Right hindlimb (tissue), 1 donor: ENCODE measurements at regions not wholly inside any gene's neighbourhood (a gene's known extent, or its start where the extent isn't known, plus 50 kb on each side); places are given as distances from the start of the nearest gene placed in this dataset.
"Not testable (repeated sequence)": the region's sequence is repeated elsewhere in the genome, so short reads cannot be mapped to it uniquely, and the experiment has no call there.

Experiments used
- DNase-seq: peaks from one replicate; pipeline ENCODE4 v3.0.0-alpha.2; 2018

- no peak for DNase-seq
Measured at GRCh38 chr6:27112974-27113373, 134.5 kb upstream of the PRSS16 start.

GRCh38 chr6:27119329-27119728 is 128.2 kb upstream of the PRSS16 start:
- DNase-seq, result no peak

DNA sequence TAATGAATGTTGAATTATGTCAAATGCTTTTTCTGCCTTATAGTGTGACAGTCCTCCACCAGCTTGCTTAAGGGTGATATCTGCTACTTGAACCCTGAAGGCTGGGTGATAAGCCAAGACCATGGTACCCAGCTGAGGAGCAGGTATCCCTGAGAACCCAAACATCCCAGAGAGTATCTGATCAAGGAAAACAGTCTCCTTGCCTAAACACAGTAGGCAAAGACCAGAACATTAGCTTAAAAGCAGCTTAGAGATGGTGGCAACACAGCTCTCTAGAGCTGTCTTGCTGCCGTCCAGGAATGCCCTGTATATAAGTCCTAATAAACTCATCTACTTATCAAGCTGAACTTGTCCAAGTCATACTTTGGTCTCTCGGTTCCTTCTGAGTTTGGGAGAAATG is 127.7 kb upstream of the PRSS16 start:
- DNase-seq, result no peak

GRCh38 chr6:27121640-27122039 is 125.9 kb upstream of the PRSS16 start:
- DNase-seq, result no peak

GRCh38 chr6:27124252-27124657 is 123.2 kb upstream of the PRSS16 start:
- DNase-seq, result no peak

- no peak for DNase-seq
Measured at GRCh38 chr6:27126046-27126814, 121.3 kb upstream of the PRSS16 start.

- DNase-seq, result peak; percentile 94
Measured at GRCh38 chr6:27126815-27127537, 120.5 kb upstream of the PRSS16 start.

- DNase-seq, result not testable (repeated sequence)
Measured at GRCh38 chr6:27127874-27128273, 119.6 kb upstream of the PRSS16 start.

DNA sequence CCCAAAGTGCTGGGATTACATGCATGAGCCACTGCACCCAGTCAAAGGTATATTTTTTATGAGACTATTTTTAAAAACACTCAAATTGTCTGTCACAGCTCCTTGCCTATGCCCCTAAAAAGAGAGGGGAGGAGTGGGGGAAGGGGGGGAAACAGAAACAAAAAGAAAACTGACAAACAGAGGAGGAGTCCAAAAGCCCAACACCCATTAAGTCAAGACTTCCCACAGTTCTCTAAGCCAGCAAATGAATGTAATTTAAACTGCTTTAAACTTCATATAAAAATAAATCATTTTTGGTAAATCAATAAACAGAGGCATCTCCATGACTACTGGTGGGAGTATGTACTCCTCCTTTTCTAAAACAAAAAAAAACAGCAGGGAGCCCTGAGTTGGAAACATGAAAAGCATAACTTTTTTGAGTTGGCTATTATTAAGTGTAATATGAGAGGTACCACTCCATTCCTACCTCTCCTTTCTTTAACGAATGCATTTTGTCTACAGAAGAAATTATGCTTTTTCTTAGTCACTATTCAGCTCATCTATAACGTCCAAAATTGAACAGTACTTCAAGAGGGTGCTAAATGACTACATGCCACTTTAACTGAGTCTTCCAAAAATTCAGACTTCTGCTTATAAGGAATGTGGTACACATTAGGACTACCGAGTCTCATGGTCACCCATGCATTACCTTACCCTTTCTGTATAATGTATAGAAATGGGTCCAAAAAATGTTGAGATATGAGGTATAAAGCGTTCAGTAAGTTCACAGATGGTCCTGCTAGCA is 119.0 kb upstream of the PRSS16 start:
- DNase-seq, result no peak

GRCh38 chr6:27129095-27129815 is 118.2 kb upstream of the PRSS16 start:
- no peak for DNase-seq

DNA sequence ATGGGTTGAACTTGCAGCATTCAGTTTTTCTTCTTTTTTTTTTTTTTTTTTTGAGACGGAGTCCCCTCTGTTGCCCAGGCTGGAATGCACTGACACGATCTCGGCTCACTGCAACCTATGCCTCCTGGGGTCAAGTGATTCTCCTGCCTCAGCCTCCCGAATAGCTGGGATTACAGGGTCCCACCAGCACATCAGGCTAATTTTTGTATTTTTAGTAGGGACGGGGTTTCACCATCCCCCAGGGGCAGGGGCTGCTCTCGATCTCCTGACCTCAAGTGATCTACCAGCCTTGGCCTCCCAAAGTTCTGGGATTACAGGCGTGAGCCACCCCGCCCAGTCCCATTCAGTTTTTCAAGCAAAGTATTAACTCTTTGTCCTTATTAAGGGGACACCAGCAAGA is 117.6 kb upstream of the PRSS16 start:
- no peak for DNase-seq

DNA sequence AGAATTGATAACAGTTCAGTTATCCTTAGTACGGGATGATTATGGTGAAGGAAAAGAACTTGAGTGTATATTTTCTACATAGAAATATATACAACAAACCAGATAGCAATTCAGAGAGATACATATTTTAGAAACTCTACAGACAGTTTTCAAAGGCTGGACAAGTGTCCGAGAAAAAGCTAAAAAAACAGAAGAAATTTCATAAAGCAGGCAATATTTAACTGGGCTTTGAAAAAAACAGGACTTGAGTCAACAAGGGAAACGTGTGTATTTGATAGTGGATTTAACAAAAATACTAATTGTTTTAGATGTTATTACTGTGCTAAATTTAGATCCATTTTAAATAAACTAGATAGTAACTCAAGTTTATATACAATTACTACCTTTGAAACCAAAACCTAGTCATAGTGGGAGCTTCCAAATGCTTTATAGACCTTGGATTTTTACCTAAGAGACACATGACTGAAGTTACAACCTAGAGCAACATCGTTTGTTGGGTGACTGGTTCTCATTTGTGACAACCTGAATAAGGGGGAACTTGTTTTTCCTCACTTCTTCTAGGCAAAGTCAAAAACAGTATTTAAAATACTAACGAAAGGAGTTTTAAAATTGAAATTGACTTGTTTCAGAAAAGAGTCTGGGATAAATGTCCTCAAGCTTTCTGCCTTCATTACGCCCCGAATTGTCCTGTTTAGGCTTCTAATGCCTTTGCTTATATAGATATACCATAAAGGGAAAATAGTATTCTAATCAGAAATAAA is 116.7 kb upstream of the PRSS16 start:
- no peak for DNase-seq

DNA sequence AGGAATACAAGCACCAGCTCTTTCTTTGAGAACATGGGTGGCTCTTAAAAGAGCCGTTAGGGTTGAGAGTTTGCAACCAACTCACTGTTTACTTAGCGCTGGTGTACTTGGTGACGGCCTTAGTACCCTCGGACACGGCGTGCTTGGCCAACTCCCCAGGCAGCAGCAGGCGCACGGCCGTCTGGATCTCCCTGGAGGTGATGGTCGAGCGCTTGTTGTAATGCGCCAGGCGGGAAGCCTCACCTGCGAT is 115.3 kb upstream of the PRSS16 start:
- not testable (repeated sequence) for DNase-seq

DNA sequence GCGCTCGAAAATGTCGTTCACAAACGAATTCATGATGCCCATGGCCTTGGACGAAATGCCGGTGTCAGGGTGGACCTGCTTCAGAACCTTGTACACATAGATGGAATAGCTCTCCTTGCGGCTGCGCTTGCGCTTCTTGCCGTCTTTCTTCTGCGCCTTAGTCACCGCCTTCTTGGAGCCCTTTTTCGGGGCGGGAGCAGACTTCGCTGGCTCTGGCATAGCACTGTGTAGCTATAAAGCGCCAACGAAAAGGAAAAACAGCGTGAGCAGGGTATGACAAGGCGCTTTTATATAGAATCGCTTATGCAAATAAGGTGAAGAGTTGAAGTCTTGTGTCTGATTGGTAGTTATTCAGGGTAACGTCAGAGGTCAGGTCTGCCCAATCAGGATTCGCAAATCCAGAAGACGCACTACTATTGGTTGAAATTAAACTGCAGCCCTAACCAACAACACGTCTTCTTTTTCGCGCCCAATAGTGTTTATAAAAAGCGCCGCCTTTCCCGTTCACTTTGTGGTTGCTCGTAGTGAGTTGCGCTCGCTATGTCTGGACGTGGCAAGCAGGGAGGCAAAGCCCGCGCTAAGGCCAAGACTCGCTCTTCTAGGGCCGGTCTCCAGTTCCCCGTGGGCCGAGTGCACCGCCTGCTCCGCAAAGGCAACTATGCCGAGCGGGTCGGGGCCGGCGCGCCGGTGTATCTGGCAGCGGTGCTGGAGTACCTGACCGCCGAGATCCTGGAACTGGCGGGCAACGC is 114.8 kb upstream of the PRSS16 start:
- peak; percentile 98 for DNase-seq

DNA sequence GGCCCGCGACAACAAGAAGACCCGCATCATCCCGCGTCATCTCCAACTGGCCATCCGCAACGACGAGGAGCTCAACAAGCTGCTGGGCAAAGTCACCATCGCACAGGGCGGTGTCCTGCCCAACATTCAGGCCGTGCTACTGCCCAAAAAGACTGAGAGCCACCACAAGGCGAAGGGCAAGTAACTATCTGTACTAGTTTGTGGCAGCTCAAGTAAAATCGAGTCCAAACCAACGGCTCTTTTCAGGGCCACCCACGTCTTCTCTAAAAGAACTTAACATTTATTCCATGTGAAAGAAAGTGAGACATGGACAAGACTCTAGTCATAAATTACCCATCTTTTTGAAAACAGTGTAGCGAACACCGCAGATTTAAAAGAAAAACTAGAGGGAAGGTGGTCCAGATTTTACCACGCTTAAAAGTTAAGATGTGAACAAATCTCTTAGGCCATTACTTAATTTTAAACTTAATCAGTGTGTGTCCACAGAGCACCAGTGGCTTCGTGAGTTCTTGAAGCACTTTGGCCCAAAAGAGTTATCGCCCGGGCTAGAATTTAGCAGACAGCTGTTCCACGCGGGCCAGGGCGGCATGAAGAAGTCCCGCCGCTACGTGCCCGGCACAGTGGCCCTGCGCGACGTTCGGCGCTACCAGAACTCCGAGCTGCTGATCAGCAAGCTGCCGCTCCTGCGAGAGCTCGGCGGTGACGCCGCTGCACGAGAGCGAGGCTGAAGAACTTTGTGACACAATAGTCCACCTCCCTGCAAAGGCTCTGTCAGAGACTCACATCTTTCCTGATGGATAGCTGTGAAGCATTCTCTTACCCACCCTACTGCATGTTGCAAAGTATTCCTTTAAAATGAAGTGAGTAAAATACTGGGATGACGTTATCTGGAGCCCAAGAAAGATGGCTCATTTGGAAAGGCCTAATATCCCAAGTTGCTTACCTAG is 113.9 kb upstream of the PRSS16 start:
- peak; percentile 82 for DNase-seq

GRCh38 chr6:27135087-27135657 is 112.3 kb upstream of the PRSS16 start:
- DNase-seq, result no peak

GRCh38 chr6:27136077-27136644 is 111.3 kb upstream of the PRSS16 start:
- DNase-seq, result no peak

- no peak for DNase-seq
Measured at GRCh38 chr6:27136978-27137814, 110.3 kb upstream of the PRSS16 start.

GRCh38 chr6:27138406-27138805 is 109.1 kb upstream of the PRSS16 start:
- no peak for DNase-seq
